ENCODE measurements at regions not wholly inside any gene's neighbourhood (a gene's known extent, or its start where the extent isn't known, plus 50 kb on each side); places are given as distances from the start of the nearest gene placed in this dataset.

DNA sequence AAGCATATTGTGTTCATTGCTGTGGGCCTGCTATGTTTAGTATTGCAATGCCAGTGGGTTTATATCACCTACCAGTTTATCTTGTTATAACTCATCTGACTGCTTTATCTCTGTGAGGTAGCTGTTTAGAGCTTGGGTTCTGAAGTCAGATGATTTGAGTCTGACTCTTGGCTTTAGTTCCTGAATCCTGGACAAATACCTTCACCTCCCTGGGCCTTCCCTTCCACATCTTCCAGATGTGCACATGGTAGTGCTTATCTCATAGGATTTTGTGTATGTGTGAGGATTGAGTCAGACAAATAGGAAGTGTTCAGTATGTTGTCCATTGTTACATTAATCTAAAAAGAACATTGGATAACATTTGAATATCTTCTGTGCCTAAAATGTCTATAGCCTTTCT is 63.5 kb upstream of the ANKRD10 start:
- no peaks in the 10 kb centered on the region for H3K9me1 ChIP-seq (ENCODE audit: control insufficient read depth, extremely low read depth, insufficient read depth, low read length)
- no peak overlapping the region for H3K4me2 ChIP-seq (ENCODE audit: control insufficient read depth, extremely low read depth, insufficient read depth, low read depth, low read length)
- no peak overlapping the region for H2AFZ ChIP-seq (ENCODE audit: control insufficient read depth, low read length)
- no peaks in the 10 kb centered on the region for H3K36me3 ChIP-seq (ENCODE audit: control insufficient read depth in 2 of 2, extremely low read depth in 1 of 2, insufficient read depth in 2 of 2, low read length in 2 of 2)
- DNase-seq (ENCODE audit: low read depth, low spot score) (no peak), FAIRE-seq (no peak)
- H3K4me3 ChIP-seq (ENCODE audit: control insufficient read depth in 2 of 3, extremely low read depth in 1 of 3, insufficient read depth in 2 of 3, low read depth in 1 of 3, low read length in 3 of 3), result no peak overlapping the region
- no peaks in the 10 kb centered on the region for H4K20me1 ChIP-seq (ENCODE audit: control insufficient read depth, extremely low read depth, insufficient read depth, low read length)
- H3K9me3 ChIP-seq (ENCODE audit: control insufficient read depth, low read depth, low read length), result no peaks in the 10 kb centered on the region
- H3K9ac ChIP-seq (ENCODE audit: control insufficient read depth, extremely low read depth, insufficient read depth, low read length), result no peak overlapping the region
- H3K4me1 ChIP-seq (ENCODE audit: control insufficient read depth, extremely low read depth, insufficient read depth, low read length), result no peaks in the 10 kb centered on the region
- TF ChIP-seq, protein P1, sequence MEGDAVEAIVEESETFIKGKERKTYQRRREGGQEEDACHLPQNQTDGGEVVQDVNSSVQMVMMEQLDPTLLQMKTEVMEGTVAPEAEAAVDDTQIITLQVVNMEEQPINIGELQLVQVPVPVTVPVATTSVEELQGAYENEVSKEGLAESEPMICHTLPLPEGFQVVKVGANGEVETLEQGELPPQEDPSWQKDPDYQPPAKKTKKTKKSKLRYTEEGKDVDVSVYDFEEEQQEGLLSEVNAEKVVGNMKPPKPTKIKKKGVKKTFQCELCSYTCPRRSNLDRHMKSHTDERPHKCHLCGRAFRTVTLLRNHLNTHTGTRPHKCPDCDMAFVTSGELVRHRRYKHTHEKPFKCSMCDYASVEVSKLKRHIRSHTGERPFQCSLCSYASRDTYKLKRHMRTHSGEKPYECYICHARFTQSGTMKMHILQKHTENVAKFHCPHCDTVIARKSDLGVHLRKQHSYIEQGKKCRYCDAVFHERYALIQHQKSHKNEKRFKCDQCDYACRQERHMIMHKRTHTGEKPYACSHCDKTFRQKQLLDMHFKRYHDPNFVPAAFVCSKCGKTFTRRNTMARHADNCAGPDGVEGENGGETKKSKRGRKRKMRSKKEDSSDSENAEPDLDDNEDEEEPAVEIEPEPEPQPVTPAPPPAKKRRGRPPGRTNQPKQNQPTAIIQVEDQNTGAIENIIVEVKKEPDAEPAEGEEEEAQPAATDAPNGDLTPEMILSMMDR (optimal IDR thresholded peaks at IDR 0.05 in 1 of 3, IDR thresholded peaks at IDR 0.05 in 1 of 3, conservative IDR thresholded peaks at IDR 0.05 in 1 of 3; ENCODE audit: extremely low read depth in 1 of 3, insufficient read depth in 2 of 3, low read length in 3 of 3), result no peak
- no peak for TF ChIP-seq EZH2 (IDR thresholded peaks at IDR 0.05; ENCODE audit: low read length)
- dilution Hi-C loops (cut with MboI; ENCODE audit: extremely low pct_ligation_motif_present, low sequenced_read_pairs), result no loop called here
- H3K79me2 ChIP-seq (ENCODE audit: control insufficient read depth, insufficient read depth, low read length), result no peaks in the 10 kb centered on the region
- H3K27ac ChIP-seq (ENCODE audit: control insufficient read depth, insufficient read depth, low read length), result no peak overlapping the region
- peaks cover 6% of the 10 kb centered on the region for H3K27me3 ChIP-seq (ENCODE audit: control insufficient read depth, extremely low read depth, insufficient read depth, low read length)

DNA sequence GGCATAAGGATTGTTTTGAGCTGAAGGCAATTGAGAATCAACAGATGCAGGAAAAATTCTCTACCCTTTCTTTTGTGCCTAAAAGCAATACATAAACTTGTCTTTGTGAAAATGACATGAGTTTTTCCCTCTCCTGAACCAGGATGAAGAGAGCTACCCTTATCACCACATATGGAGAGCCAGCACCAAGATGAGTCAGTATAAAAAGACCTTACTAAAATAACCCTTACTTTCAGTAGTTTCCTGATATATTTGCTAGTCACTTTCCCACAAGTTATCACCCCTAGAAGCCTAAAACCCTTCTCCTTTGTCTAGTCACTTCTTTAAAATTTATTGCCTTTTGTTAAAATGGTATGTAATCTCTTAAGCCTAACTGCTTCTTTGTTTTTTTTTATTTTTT is 61.9 kb upstream of the ANKRD10 start:
- Histone ChIP-seq H4K20me1 (ENCODE audit: control insufficient read depth, extremely low read depth, insufficient read depth, low read length) (no peaks in the 10 kb centered on the region), H3K4me2 (ENCODE audit: control insufficient read depth, extremely low read depth, insufficient read depth, low read depth, low read length) (no peak overlapping the region), H3K9ac (ENCODE audit: control insufficient read depth, extremely low read depth, insufficient read depth, low read length) (no peak overlapping the region), H3K79me2 (ENCODE audit: control insufficient read depth, insufficient read depth, low read length) (no peaks in the 10 kb centered on the region), H3K27me3 (ENCODE audit: control insufficient read depth, extremely low read depth, insufficient read depth, low read length) (peaks cover 6% of the 10 kb centered on the region), H2AFZ (ENCODE audit: control insufficient read depth, low read length) (no peak overlapping the region), H3K9me1 (ENCODE audit: control insufficient read depth, extremely low read depth, insufficient read depth, low read length) (no peaks in the 10 kb centered on the region), H3K4me1 (ENCODE audit: control insufficient read depth, extremely low read depth, insufficient read depth, low read length) (no peaks in the 10 kb centered on the region), H3K36me3 (ENCODE audit: control insufficient read depth in 2 of 2, extremely low read depth in 1 of 2, insufficient read depth in 2 of 2, low read length in 2 of 2) (no peaks in the 10 kb centered on the region), H3K27ac (ENCODE audit: control insufficient read depth, insufficient read depth, low read length) (no peak overlapping the region), H3K9me3 (ENCODE audit: control insufficient read depth, low read depth, low read length) (no peaks in the 10 kb centered on the region), H3K4me3 (ENCODE audit: control insufficient read depth in 2 of 3, extremely low read depth in 1 of 3, insufficient read depth in 2 of 3, low read depth in 1 of 3, low read length in 3 of 3) (no peak overlapping the region)
- no peak for DNase-seq (ENCODE audit: low read depth, low spot score)
- dilution Hi-C loops (cut with MboI; ENCODE audit: extremely low pct_ligation_motif_present, low sequenced_read_pairs), result no loop called here
- TF ChIP-seq, protein P1 (optimal IDR thresholded peaks at IDR 0.05 in 1 of 3, IDR thresholded peaks at IDR 0.05 in 1 of 3, conservative IDR thresholded peaks at IDR 0.05 in 1 of 3; ENCODE audit: extremely low read depth in 1 of 3, insufficient read depth in 2 of 3, low read length in 3 of 3), result no peak
- TF ChIP-seq EZH2 (IDR thresholded peaks at IDR 0.05; ENCODE audit: low read length), result no peak
- no peak for FAIRE-seq
